ENCODE measurements at regions not wholly inside any gene's neighbourhood (a gene's known extent, or its start where the extent isn't known, plus 50 kb on each side); places are given as distances from the start of the nearest gene placed in this dataset.

DNA sequence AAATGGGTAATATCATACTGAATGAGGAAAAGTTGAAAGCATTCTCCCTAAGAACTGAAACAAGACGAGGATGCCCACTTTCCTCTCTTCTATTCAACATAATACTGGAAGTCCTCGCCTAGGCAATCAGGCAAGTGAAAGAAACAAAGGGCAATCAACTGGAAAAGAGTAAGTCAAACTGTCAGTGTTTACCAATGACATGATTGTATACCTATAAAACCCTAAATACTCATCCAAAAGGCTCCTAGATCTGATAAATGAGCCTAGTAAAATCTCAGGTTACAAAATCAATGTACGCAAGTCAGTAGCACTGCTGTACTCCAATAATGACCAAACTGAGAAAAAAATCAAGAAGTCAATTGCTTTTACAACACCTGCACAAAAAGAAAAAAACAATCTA, 575.8 kb upstream of the PRMT6 start:
- TF ChIP-seq, protein P1, sequence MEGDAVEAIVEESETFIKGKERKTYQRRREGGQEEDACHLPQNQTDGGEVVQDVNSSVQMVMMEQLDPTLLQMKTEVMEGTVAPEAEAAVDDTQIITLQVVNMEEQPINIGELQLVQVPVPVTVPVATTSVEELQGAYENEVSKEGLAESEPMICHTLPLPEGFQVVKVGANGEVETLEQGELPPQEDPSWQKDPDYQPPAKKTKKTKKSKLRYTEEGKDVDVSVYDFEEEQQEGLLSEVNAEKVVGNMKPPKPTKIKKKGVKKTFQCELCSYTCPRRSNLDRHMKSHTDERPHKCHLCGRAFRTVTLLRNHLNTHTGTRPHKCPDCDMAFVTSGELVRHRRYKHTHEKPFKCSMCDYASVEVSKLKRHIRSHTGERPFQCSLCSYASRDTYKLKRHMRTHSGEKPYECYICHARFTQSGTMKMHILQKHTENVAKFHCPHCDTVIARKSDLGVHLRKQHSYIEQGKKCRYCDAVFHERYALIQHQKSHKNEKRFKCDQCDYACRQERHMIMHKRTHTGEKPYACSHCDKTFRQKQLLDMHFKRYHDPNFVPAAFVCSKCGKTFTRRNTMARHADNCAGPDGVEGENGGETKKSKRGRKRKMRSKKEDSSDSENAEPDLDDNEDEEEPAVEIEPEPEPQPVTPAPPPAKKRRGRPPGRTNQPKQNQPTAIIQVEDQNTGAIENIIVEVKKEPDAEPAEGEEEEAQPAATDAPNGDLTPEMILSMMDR (IDR thresholded peaks at IDR 0.05): no peak
- TF ChIP-seq EZH2phosphoT487 (IDR thresholded peaks at IDR 0.05): no peak
- TF ChIP-seq EZH2 (IDR thresholded peaks at IDR 0.05): no peak
- Histone ChIP-seq H2AFZ (replicated peaks) (no peak overlapping the region), H3K9ac (no peak overlapping the region), H3K4me3 (no peak overlapping the region), H3K79me2 (ENCODE audit: low read depth) (no peaks in the 10 kb centered on the region), H4K20me1 (ENCODE audit: low read depth) (no peaks in the 10 kb centered on the region), H3K4me2 (no peak overlapping the region), H3K27ac (no peak overlapping the region), H3K4me1 (no peaks in the 10 kb centered on the region), H3F3A (ENCODE audit: low read depth) (no peaks in the 10 kb centered on the region), H3K27me3 (no peaks in the 10 kb centered on the region), H3K9me3 (ENCODE audit: low read depth) (no peaks in the 10 kb centered on the region), H3K36me3 (no peaks in the 10 kb centered on the region)
- no peak for DNase-seq (ENCODE audit: low spot score)
- Mint-ChIP-seq H3K36me3 (peaks cover 2% of the 10 kb centered on the region), H3K4me3 (no peak overlapping the region), H3K4me1 (no peaks in the 10 kb centered on the region), H3K27me3 (ENCODE audit: insufficient read depth, low read depth) (peaks cover 3% of the 10 kb centered on the region), H3K9me3 (peaks cover 16% of the 10 kb centered on the region), H3K27ac (no peak overlapping the region)

DNA sequence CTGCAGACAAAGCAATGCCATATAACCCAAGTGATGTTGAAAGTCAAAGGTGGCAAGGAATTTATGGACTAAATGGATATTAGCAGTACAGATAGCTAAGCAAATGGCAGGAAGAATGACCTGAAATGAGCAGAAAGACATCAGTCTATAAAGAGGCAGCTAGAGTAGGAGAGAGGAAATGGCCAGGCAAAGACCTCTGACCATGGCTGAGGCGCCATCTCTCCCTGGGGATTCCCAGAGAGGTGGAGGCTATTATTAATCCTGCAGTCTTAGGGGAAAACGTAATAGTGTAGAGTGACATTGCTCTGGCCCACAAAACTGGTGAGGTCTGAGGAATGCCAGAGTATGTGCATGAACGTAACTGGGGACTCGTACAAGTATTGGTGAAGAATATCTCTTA, 563.6 kb upstream of the PRMT6 start:
- H3K4me1 ChIP-seq: no peaks in the 10 kb centered on the region
- TF ChIP-seq, protein P1 (IDR thresholded peaks at IDR 0.05): no peak
- no peak for TF ChIP-seq EZH2 (IDR thresholded peaks at IDR 0.05)
- TF ChIP-seq EZH2phosphoT487 (IDR thresholded peaks at IDR 0.05): no peak
- H2AFZ ChIP-seq (replicated peaks): no peak overlapping the region
- no peaks in the 10 kb centered on the region for H3K36me3 ChIP-seq
- Mint-ChIP-seq H3K36me3 (no peaks in the 10 kb centered on the region), H3K27ac (no peak overlapping the region), H3K9me3 (no peaks in the 10 kb centered on the region), H3K4me3 (no peak overlapping the region), H3K27me3 (ENCODE audit: insufficient read depth, low read depth) (no peaks in the 10 kb centered on the region), H3K4me1 (peaks cover 4% of the 10 kb centered on the region)
- H3K27ac ChIP-seq: no peak overlapping the region
- H3K4me3 ChIP-seq: no peak overlapping the region
- H3K9me3 ChIP-seq (ENCODE audit: low read depth): no peaks in the 10 kb centered on the region
- DNase-seq (ENCODE audit: low spot score): no peak
- H4K20me1 ChIP-seq (ENCODE audit: low read depth): no peaks in the 10 kb centered on the region
- H3K79me2 ChIP-seq (ENCODE audit: low read depth): no peaks in the 10 kb centered on the region
- no peaks in the 10 kb centered on the region for H3K27me3 ChIP-seq
- H3K4me2 ChIP-seq: no peak overlapping the region
- H3K9ac ChIP-seq: no peak overlapping the region
- no peaks in the 10 kb centered on the region for H3F3A ChIP-seq (ENCODE audit: low read depth)

DNA sequence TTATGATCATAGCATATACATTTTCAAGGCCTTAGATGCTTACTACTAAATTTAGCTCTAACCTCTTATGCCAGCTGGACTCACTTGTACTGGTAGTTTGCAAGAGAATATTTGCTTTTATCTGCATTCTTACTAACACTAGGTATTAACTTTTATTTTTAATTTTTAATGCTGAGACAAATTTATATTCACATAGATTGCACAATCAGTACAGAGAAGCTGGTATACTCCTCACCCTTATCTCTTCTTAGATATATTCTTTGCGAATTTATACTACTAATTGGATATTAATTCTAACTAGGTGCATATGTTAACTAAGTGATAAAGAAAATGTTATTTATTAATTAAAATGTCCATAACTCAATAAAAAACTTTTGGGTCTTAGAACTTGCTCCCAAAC, 561.8 kb upstream of the PRMT6 start:
- Histone ChIP-seq H4K20me1 (ENCODE audit: low read depth) (no peaks in the 10 kb centered on the region), H3F3A (ENCODE audit: low read depth) (no peaks in the 10 kb centered on the region), H3K9me3 (ENCODE audit: low read depth) (no peaks in the 10 kb centered on the region), H3K4me1 (no peaks in the 10 kb centered on the region), H3K36me3 (no peaks in the 10 kb centered on the region), H3K4me3 (no peak overlapping the region), H3K79me2 (ENCODE audit: low read depth) (no peaks in the 10 kb centered on the region), H3K27me3 (no peaks in the 10 kb centered on the region), H3K27ac (no peak overlapping the region), H3K9ac (no peak overlapping the region), H2AFZ (replicated peaks) (no peak overlapping the region), H3K4me2 (no peak overlapping the region)
- no peak for DNase-seq (ENCODE audit: low spot score)
- Mint-ChIP-seq H3K4me1 (peaks cover 4% of the 10 kb centered on the region), H3K9me3 (no peaks in the 10 kb centered on the region), H3K27ac (no peak overlapping the region), H3K27me3 (ENCODE audit: insufficient read depth, low read depth) (no peaks in the 10 kb centered on the region), H3K4me3 (no peak overlapping the region), H3K36me3 (no peaks in the 10 kb centered on the region)
- TF ChIP-seq, protein P1 (IDR thresholded peaks at IDR 0.05): no peak
- TF ChIP-seq EZH2phosphoT487 (IDR thresholded peaks at IDR 0.05) (no peak), EZH2 (IDR thresholded peaks at IDR 0.05) (no peak)

GRCh38 chr1:106498238-106498637, 558.2 kb upstream of the PRMT6 start:
- Mint-ChIP-seq H3K36me3 (no peaks in the 10 kb centered on the region), H3K9me3 (no peaks in the 10 kb centered on the region), H3K27me3 (ENCODE audit: insufficient read depth, low read depth) (peaks cover 2% of the 10 kb centered on the region), H3K27ac (no peak overlapping the region), H3K4me1 (no peaks in the 10 kb centered on the region), H3K4me3 (no peak overlapping the region)
- DNase-seq (ENCODE audit: low spot score): no peak
- no peaks in the 10 kb centered on the region for H3K9me3 ChIP-seq (ENCODE audit: low read depth)
- H2AFZ ChIP-seq (replicated peaks): no peak overlapping the region
- TF ChIP-seq EZH2 (IDR thresholded peaks at IDR 0.05) (no peak), EZH2phosphoT487 (IDR thresholded peaks at IDR 0.05) (no peak)
- TF ChIP-seq, protein P1 (IDR thresholded peaks at IDR 0.05): no peak
- no peaks in the 10 kb centered on the region for H3K4me1 ChIP-seq
- H3K79me2 ChIP-seq (ENCODE audit: low read depth): no peaks in the 10 kb centered on the region
- no peak overlapping the region for H3K4me2 ChIP-seq
- no peak overlapping the region for H3K9ac ChIP-seq
- no peaks in the 10 kb centered on the region for H3K27me3 ChIP-seq
- no peaks in the 10 kb centered on the region for H3F3A ChIP-seq (ENCODE audit: low read depth)
- H3K36me3 ChIP-seq: no peaks in the 10 kb centered on the region
- H4K20me1 ChIP-seq (ENCODE audit: low read depth): no peaks in the 10 kb centered on the region
- no peak overlapping the region for H3K27ac ChIP-seq
- no peak overlapping the region for H3K4me3 ChIP-seq
